ENCODE measurements at regions not wholly inside any gene's neighbourhood (a gene's known extent, or its start where the extent isn't known, plus 50 kb on each side); places are given as distances from the start of the nearest gene placed in this dataset.

- Histone ChIP-seq H3K9ac (ENCODE audit: insufficient read depth, low read length, poor library complexity, severe bottlenecking) (no peak overlapping the region), H3K27me3 (ENCODE audit: control insufficient read depth in 2 of 2, insufficient read depth in 2 of 2, low read length in 2 of 2) (peaks cover 0 to 10% of the 10 kb centered on the region in 2 donors)
- 93% methylated on average over 3 of the region's 3 CpGs for WGBS (ENCODE audit: insufficient coverage)
Observed at GRCh38 chr3:127488740-127489139, 101.8 kb downstream of the TPRA1 start.

DNA sequence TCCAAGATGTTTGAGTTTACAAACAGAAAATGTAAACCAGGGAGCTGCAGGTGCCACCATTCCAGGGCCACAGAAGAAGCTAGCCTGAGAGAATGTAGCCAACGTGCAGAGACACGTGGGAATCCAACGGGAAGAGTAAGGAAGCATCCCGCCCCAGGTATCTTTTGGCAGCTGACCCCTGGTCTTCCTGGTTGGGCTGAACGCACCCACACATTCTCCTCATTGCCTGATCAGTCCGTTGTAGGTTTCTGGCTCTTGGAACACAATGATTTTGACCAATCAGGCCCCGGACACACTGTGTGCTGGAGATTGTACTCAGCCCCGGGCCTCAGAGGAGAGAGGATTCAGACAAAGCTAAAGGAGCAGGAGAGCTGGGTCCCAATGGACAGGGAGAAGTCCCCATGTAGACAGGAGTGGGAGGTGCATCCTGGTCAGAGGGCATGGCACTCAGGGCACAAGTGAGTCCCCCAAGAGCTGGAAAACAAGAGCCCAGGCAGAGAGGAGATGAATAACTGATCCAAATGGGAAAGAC is 102.3 kb downstream of the TPRA1 start:
- H3K9me3 ChIP-seq (replicated peaks in 1 of 2; ENCODE audit: control insufficient read depth in 1 of 2, insufficient read depth in 1 of 2, low read length in 2 of 2): no peaks in the 10 kb centered on the region
- no peak overlapping the region for H3K27ac ChIP-seq (ENCODE audit: low read depth in 1 of 2, low read length in 2 of 2)
- no peaks in the 10 kb centered on the region for H4K20me1 ChIP-seq (ENCODE audit: insufficient read depth, low read length)
- no peak overlapping the region for H3K9ac ChIP-seq (ENCODE audit: insufficient read depth, low read length, poor library complexity, severe bottlenecking)
- Mint-ChIP-seq H3K9me3 (peaks cover 0 to 3% (median 0%) of the 10 kb centered on the region in 7 donors), H3K36me3 (no peaks in the 10 kb centered on the region), H3K27me3 (ENCODE audit: low read depth in 3 of 3) (peaks cover 12 to 36% (median 22%) of the 10 kb centered on the region in 3 donors), H3K27ac (no peak overlapping the region), H3K4me1 (no peaks in the 10 kb centered on the region), H3K4me3 (no peak overlapping the region)
- H3K36me3 ChIP-seq (replicated peaks in 1 of 2; ENCODE audit: control insufficient read depth in 1 of 2, insufficient read depth in 2 of 2, low read length in 2 of 2): no peaks in the 10 kb centered on the region
- peaks cover 0 to 10% of the 10 kb centered on the region in 2 donors for H3K27me3 ChIP-seq (ENCODE audit: control insufficient read depth in 2 of 2, insufficient read depth in 2 of 2, low read length in 2 of 2)
- no peaks in the 10 kb centered on the region for H3K79me2 ChIP-seq (ENCODE audit: insufficient read depth, low read length)
- H2AFZ ChIP-seq (ENCODE audit: insufficient read depth, low read depth, low read length, poor library complexity, severe bottlenecking): no peak overlapping the region
- intact Hi-C loops (cut with micrococcal nuclease): no loop called here
- DNase-seq: no peak
- 99% methylated on average over 7 of the region's 8 CpGs for WGBS (ENCODE audit: insufficient coverage)
- no peak for TF ChIP-seq CTCF (IDR thresholded peaks at IDR 0.05)
- H3K4me2 ChIP-seq (replicated peaks; ENCODE audit: extremely low read depth, low read length, poor library complexity, severe bottlenecking): no peak overlapping the region
- H3K4me3 ChIP-seq (replicated peaks in 1 of 3; ENCODE audit: low read depth in 2 of 3, low read length in 3 of 3): no peak overlapping the region
- H3K4me1 ChIP-seq (ENCODE audit: control insufficient read depth in 1 of 2, insufficient read depth in 2 of 2, low read length in 2 of 2): no peaks in the 10 kb centered on the region

More at GRCh38 chr3:127488740-127489139, 101.8 kb downstream of the TPRA1 start:
- no peak for TF ChIP-seq CTCF (IDR thresholded peaks at IDR 0.05)
- Mint-ChIP-seq H3K27me3 (ENCODE audit: low read depth in 3 of 3) (peaks cover 9 to 35% (median 20%) of the 10 kb centered on the region in 3 donors), H3K9me3 (peaks cover 0 to 7% (median 0%) of the 10 kb centered on the region in 7 donors), H3K36me3 (no peaks in the 10 kb centered on the region), H3K27ac (no peak overlapping the region), H3K4me3 (no peak overlapping the region), H3K4me1 (no peaks in the 10 kb centered on the region)
- no peaks in the 10 kb centered on the region for H3K9me3 ChIP-seq (replicated peaks in 1 of 2; ENCODE audit: control insufficient read depth in 1 of 2, insufficient read depth in 1 of 2, low read length in 2 of 2)
- H3K4me2 ChIP-seq (replicated peaks; ENCODE audit: extremely low read depth, low read length, poor library complexity, severe bottlenecking): no peak overlapping the region
- no peaks in the 10 kb centered on the region for H3K4me1 ChIP-seq (ENCODE audit: control insufficient read depth in 1 of 2, insufficient read depth in 2 of 2, low read length in 2 of 2)
- intact Hi-C loops (cut with micrococcal nuclease): no loop called here
- no peak for DNase-seq
- H3K79me2 ChIP-seq (ENCODE audit: insufficient read depth, low read length): no peaks in the 10 kb centered on the region
- no peak overlapping the region for H3K4me3 ChIP-seq (replicated peaks in 1 of 3; ENCODE audit: low read depth in 2 of 3, low read length in 3 of 3)
- H3K27ac ChIP-seq (ENCODE audit: low read depth in 1 of 2, low read length in 2 of 2): no peak overlapping the region
- H4K20me1 ChIP-seq (ENCODE audit: insufficient read depth, low read length): no peaks in the 10 kb centered on the region
- no peak overlapping the region for H2AFZ ChIP-seq (ENCODE audit: insufficient read depth, low read depth, low read length, poor library complexity, severe bottlenecking)
- no peaks in the 10 kb centered on the region for H3K36me3 ChIP-seq (replicated peaks in 1 of 2; ENCODE audit: control insufficient read depth in 1 of 2, insufficient read depth in 2 of 2, low read length in 2 of 2)
